ENCODE measurements at regions not wholly inside any gene's neighbourhood (a gene's known extent, or its start where the extent isn't known, plus 50 kb on each side); places are given as distances from the start of the nearest gene placed in this dataset.
"Not testable (repeated sequence)": the region's sequence is repeated elsewhere in the genome, so short reads cannot be mapped to it uniquely, and the experiment has no call there.

DNA sequence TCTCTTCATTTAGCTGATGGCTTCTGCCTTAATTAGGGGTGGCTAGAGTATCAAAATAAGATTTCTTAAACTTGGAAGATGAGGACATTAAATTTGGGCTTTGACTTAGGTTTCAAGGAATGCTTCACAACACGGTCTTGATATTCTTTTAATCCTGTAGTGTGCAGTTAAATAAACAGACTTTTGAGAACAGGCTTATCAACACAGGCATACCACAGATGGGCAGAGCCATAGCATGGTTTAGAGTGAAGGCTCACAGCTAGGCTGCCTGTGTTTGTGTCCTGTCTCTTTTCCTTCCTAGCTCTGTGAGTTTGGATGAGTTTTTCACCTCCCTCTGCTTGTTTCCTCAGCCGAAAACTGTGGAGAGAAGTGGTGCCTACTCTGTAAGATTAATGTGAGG, 102.3 kb upstream of the IPO9 start:
- no peak for DNase-seq (ENCODE audit: low read depth)

DNA sequence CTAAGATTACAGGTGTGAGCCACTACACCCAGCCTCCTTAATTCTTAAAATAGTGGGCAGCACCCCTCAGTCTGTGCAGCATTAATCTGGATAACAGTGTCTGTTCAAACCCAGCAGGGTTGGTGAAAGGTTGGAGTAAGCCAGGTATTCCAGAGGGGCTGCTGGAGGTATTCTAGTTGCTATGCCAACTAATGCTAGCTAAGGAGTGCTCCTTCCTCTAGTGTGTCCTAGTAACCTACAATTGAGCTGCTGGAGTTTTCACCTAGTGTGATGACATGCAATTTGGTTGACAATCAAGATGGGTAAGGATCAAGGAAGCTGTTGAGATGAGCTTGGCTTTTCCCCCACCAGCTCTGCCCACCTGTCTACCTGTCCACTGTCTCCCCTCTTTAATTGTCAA, 100.2 kb upstream of the IPO9 start:
- DNase-seq (ENCODE audit: low read depth): no peak

DNA sequence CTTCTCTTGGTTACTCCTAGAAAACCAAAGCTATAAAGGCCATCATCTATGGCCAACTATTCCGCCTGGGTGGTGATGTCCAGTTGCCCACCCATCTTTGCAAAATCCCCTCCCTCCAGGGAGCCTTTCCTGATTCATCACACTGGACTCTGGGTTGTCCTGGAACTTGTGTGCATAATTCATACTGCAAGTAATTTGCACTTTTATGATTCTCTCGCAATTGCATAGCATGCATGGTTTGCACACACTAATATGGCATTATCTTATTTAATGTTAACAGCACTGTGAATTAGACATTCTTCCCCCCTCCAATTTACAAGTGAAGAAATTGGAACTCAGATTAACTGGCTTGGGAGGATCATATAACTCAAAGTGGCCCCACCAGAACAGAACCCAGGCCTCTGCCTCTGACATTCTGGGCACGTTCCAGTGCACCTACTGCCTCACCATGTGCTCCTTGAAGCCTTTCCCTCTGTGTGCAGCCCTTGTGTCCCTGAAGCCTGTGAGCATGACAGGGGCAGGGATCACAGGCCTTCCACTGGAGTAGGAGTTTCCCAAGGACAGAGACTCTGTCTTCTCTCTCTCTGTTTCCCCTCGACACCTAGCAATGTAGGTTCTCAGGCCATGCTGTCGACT, 98.9 kb upstream of the IPO9 start:
- DNase-seq (ENCODE audit: low read depth): no peak

DNA sequence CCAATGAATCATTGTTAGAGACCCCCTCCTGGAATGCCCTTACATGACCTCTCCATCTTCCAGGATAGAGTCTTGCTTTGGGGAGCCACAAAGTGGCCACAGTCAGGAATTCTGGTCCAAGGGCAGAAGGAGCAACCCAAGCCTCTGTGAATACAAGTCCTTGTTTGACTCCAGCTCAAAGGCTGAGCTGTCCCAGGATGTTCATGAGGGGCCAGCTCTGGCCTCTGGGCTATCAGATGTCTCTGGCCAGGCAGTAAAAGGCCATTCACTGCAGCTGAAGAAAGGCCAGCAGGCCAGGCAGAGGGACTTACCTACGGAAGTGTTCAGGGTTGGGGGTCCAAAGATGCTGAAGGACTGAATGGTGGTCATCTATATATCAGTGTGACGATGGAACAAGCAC, 98.3 kb upstream of the IPO9 start:
- DNase-seq (ENCODE audit: low read depth): no peak

DNA sequence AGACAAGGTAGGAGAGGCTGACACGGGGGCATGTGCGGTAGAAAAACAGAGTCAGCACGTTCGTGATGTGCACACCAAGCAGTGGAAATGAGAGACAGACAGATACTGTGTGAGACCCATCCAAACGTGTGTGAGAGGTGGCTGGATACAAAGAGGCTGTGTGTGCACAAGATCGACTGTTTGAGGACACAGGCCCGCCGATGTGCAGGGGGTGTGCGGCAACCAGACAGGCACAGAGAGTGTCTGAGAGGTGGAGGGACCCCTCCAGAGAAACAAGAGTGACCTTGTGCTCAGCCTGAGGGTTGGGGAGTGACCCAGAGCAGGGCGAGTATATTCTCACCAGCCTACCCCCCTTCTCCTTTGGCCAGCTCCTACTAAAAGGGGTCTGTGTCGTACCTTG, 97.8 kb upstream of the IPO9 start:
- DNase-seq (ENCODE audit: low read depth): no peak

DNA sequence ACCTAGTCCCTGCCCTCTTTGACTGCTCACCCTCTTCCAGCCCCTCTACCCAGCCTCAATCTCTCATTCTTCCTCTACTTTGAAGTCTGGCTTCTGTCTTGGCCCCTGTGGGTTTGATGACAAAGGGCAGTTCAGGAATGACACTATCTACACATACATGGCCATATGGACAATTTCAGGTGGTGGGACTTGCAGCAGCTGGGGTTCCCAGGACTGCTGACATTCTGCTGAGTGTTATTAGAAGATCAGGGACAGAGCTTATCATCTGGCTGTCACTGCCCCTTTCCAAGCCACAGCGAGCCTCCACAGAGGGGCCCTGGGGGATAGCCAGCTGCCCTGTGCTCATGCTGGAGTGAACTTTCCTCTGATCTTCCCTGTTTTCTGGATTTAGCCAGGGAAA, 97.4 kb upstream of the IPO9 start:
- DNase-seq (ENCODE audit: low read depth): no peak

GRCh38 chr1:201732351-201732750, 96.6 kb upstream of the IPO9 start:
- no peak for DNase-seq (ENCODE audit: low read depth)

GRCh38 chr1:201734221-201734620, 94.7 kb upstream of the IPO9 start:
- DNase-seq (ENCODE audit: low read depth): not testable (repeated sequence)

DNA sequence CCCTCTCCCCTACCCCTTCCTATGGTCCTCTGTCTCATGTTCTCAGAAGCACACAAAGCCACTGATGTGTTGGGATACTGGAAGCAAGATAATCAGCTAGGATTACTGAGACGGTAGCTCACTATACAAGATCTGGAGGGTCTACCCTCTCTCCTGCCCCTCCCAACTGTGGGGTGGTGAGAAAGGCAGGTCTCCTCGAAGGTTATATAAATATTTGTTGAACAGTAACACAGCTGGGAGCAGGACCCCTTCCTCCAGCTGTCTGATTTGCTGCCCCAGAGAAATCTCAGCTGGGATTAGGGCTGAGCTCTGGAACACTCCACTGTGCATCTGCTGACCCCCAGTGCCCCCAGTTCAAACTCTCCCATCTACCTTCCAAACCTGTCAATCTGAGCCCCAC, 94.2 kb upstream of the IPO9 start:
- DNase-seq (ENCODE audit: low read depth): no peak

GRCh38 chr1:201736707-201737320, 92.1 kb upstream of the IPO9 start:
- no peak for DNase-seq (ENCODE audit: low read depth)

DNA sequence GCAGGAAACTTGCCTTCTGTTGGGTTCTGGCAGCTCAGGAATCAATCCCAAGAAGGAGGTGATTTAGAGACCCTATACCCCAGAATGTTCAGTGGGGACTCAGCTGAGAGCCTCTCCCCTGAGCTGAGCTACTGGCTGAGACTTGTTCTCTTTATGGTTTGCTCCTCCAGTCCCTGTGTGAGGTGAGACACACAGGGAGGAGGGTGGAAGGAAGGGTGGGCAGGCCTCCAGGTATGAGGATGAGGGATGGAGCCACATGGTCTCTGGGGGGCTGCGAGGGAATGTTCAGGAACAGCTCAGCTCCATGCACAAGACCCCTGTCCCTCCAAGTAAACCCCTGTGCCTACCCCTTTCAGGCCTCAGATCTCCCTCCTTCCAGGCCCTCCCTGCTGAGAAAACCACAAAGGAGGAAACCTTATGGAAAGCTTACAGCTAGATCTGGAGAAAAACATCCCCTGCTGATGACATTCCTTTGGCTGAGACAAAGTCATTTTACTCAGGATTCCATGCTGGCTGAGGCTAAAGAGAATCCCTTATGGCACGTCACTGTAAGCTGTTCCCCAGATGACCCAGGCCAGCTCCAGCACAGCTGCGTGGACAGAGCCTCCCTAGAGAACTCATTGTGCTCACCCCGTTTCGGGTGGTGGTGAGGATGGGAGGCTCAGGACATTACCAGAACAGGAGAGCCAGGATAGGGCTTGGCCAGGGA, 91.5 kb upstream of the IPO9 start:
- DNase-seq (ENCODE audit: low read depth): peak; percentile 82

GRCh38 chr1:201739080-201739479, 89.9 kb upstream of the IPO9 start:
- no peak for DNase-seq (ENCODE audit: low read depth)

GRCh38 chr1:201739492-201740085, 89.4 kb upstream of the IPO9 start:
- DNase-seq (ENCODE audit: low read depth): no peak

GRCh38 chr1:201740086-201740541, 88.8 kb upstream of the IPO9 start:
- no peak for DNase-seq (ENCODE audit: low read depth)

- DNase-seq (ENCODE audit: low read depth): no peak
These were observed 88.3 kb upstream of the IPO9 start for GRCh38 chr1:201740670-201741111.

GRCh38 chr1:201741763-201742342, 87.1 kb upstream of the IPO9 start:
- no peak for DNase-seq (ENCODE audit: low read depth)

GRCh38 chr1:201742476-201742875, 86.5 kb upstream of the IPO9 start:
- DNase-seq (ENCODE audit: low read depth): no peak

DNA sequence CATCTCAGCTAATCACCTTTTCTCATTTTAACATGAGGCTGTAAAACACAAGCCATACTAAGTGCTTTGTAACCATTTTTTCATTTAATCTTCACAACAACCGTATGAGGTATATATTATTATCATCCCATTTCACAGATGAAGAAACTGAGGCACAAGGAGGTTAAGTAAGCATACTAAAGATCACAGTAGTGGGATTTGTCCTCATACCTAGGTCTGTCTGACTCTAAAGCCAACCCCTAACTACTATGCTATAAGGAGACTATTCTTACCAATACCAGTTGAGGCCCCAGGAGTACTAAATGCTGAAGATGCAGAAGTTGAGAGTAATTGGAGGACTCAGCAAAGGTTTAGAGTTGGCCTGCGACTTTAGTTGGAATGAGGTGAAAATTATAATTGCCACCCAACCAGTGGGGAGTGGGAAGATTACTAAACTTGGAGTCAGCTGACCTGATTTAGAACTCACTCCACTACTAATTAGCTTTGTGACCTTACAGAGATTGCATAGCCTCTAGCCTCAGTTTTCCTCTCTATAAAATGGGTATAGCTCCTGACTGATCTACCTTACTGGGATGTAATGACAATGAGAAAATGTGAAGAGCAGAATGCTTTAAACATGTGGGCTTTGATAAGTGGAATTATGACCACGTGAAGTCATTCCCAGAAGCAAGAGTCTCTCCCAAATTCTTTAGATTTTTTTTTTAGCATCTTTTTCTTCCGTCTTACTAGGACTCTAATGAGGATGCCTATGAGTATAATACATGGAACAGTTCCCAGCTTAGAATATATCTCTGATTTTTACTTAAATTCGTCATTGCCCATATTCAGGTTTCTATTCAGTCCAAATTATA, 85.8 kb upstream of the IPO9 start:
- DNase-seq (ENCODE audit: low read depth): no peak

DNA sequence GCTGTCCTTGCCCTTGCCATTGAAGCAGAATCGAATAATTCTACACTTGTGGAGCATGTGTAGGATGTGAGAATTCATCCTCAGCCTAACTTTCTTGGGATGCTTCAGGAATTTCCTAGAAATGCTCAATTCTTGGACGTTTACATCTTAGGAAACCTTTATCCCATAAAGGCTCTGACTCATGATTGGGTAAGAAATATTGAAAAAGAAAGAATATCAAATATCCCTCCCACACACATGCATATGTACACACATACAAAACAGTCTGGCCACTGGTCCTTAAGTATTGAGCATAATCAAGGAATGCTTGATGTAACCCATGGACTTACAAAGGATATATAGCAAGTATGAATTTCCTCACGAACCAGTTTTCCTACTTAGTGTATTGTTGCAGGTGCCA, 83.9 kb upstream of the IPO9 start:
- no peak for DNase-seq (ENCODE audit: low read depth)

DNA sequence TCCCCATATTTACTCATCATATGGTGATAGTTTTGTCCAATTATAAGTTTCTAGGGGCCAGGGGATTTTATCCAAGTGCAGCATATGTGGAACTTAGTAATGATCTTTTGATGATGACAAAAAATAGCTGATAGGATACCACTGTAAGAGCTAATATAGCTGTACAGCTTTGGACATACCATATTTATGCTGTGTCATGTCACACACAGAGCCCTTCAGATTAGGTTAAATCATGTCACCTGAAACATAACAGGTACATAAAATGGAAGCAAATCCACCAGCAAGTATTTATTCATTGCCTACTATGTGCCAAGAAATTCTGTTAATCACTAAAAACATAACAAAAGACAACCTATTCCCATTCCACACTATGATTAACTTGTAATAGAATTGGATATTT, 82.8 kb upstream of the IPO9 start:
- DNase-seq (ENCODE audit: low read depth): no peak

GRCh38 chr1:201747261-201747660, 81.7 kb upstream of the IPO9 start:
- DNase-seq (ENCODE audit: low read depth): no peak

GRCh38 chr1:201748335-201748734, 80.6 kb upstream of the IPO9 start:
- DNase-seq (ENCODE audit: low read depth): peak; percentile 82
